Loucy (cell line): ENCODE measurements at regions not wholly inside any gene's neighbourhood (a gene's known extent, or its start where the extent isn't known, plus 50 kb on each side); places are given as distances from the start of the nearest gene placed in this dataset.

Experiments
- H2AFZ ChIP-seq: fragments of 200-600 bp; sonication (generic); 2 replicates; pipeline ENCODE4 v1.6.0; 2016; ENCODE audit warnings: antibody characterized with exemption, mild to moderate bottlenecking, low read length, moderate library complexity
- H3F3A ChIP-seq: fragments of 200-600 bp; 2 replicates; pipeline ENCODE4 v1.6.0; 2016; ENCODE audit warnings: antibody characterized with exemption, low read depth, mild to moderate bottlenecking
- H3K27me3 ChIP-seq: fragments of 200-600 bp; sonication (generic); 2 replicates; pipeline ENCODE4 v1.6.1; 2014; ENCODE audit warnings: low read length, mild to moderate bottlenecking; ENCODE audit not compliant: insufficient read depth, poor library complexity, severe bottlenecking
- H3K36me3 ChIP-seq: fragments of 200-600 bp; sonication (generic); 2 replicates; pipeline ENCODE4 v1.6.1; 2016; ENCODE audit warnings: low read length; ENCODE audit not compliant: insufficient read depth
- H3K4me1 ChIP-seq: fragments of 200-600 bp; sonication (generic); 2 replicates; pipeline ENCODE4 v1.5.1; 2014; ENCODE audit warnings: low read length, mild to moderate bottlenecking; ENCODE audit not compliant: insufficient read depth, poor library complexity, severe bottlenecking
- H3K4me2 ChIP-seq: fragments of 200-600 bp; sonication (generic); 2 replicates; pipeline ENCODE4 v1.6.0; 2014; ENCODE audit warnings: antibody characterized with exemption, low read length, low read depth, mild to moderate bottlenecking; ENCODE audit not compliant: poor library complexity, severe bottlenecking
- H3K4me3 ChIP-seq: fragments of 200-600 bp; sonication (generic); 2 replicates; pipeline ENCODE4 v1.5.1; 2014; ENCODE audit warnings: low read length, mild to moderate bottlenecking, mixed read lengths; ENCODE audit not compliant: poor library complexity, severe bottlenecking
- H3K79me2 ChIP-seq: fragments of 200-600 bp; sonication (generic); 2 replicates; pipeline ENCODE4 v1.6.1; 2014; ENCODE audit warnings: low read length; ENCODE audit not compliant: insufficient read depth
- H3K9ac ChIP-seq: fragments of 200-600 bp; sonication (generic); 2 replicates; pipeline ENCODE4 v1.6.0; 2014; ENCODE audit warnings: mild to moderate bottlenecking, low read depth, low read length, moderate library complexity; ENCODE audit not compliant: poor library complexity, severe bottlenecking
- H3K9me2 ChIP-seq: fragments of 200-600 bp; sonication (generic); replicated peaks from 2 replicates; pipeline ENCODE4 v1.6.1; 2016; ENCODE audit warnings: low read depth, low read length, mixed read lengths
- H3K9me3 ChIP-seq: fragments of 200-600 bp; sonication (generic); 2 replicates; pipeline ENCODE4 v1.6.1; 2014; ENCODE audit warnings: mild to moderate bottlenecking, antibody characterized with exemption, low read length, low read depth; ENCODE audit not compliant: insufficient read depth
- H4K20me1 ChIP-seq: fragments of 200-600 bp; sonication (generic); 2 replicates; pipeline ENCODE4 v1.6.0; 2014; ENCODE audit warnings: antibody characterized with exemption, low read length, mild to moderate bottlenecking; ENCODE audit not compliant: insufficient read depth, poor library complexity, severe bottlenecking
- EZH2phosphoT487 ChIP-seq: fragments of 200-600 bp; IDR thresholded peaks from 2 replicates; pipeline ENCODE4 v1.6.1; 2018; ENCODE audit warnings: antibody characterized with exemption, mild to moderate bottlenecking, moderate library complexity, borderline replicate concordance
- TF ChIP-seq, protein P1 (sequence below): fragments of 200-600 bp; sonication (generic); conservative IDR thresholded peaks from 2 replicates; pipeline ENCODE4 v1.5.1; 2014; ENCODE audit warnings: mild to moderate bottlenecking, antibody characterized with exemption, low read length

GRCh38 chr13:83009987-83010386, 872.3 kb downstream of the SLITRK1 start:
- Histone ChIP-seq H3K4me2 (no peak overlapping the region), H3K9me3 (no peaks in the 10 kb centered on the region), H3K9ac (no peak overlapping the region), H4K20me1 (no peaks in the 10 kb centered on the region), H3K4me3 (no peak overlapping the region), H3K4me1 (no peaks in the 10 kb centered on the region), H2AFZ (no peak overlapping the region), H3K27me3 (no peaks in the 10 kb centered on the region), H3K36me3 (no peaks in the 10 kb centered on the region), H3F3A (no peaks in the 10 kb centered on the region), H3K9me2 (no peaks in the 10 kb centered on the region), H3K79me2 (no peaks in the 10 kb centered on the region)
- TF ChIP-seq, protein P1, sequence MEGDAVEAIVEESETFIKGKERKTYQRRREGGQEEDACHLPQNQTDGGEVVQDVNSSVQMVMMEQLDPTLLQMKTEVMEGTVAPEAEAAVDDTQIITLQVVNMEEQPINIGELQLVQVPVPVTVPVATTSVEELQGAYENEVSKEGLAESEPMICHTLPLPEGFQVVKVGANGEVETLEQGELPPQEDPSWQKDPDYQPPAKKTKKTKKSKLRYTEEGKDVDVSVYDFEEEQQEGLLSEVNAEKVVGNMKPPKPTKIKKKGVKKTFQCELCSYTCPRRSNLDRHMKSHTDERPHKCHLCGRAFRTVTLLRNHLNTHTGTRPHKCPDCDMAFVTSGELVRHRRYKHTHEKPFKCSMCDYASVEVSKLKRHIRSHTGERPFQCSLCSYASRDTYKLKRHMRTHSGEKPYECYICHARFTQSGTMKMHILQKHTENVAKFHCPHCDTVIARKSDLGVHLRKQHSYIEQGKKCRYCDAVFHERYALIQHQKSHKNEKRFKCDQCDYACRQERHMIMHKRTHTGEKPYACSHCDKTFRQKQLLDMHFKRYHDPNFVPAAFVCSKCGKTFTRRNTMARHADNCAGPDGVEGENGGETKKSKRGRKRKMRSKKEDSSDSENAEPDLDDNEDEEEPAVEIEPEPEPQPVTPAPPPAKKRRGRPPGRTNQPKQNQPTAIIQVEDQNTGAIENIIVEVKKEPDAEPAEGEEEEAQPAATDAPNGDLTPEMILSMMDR: no peak
- TF ChIP-seq EZH2phosphoT487: no peak

DNA sequence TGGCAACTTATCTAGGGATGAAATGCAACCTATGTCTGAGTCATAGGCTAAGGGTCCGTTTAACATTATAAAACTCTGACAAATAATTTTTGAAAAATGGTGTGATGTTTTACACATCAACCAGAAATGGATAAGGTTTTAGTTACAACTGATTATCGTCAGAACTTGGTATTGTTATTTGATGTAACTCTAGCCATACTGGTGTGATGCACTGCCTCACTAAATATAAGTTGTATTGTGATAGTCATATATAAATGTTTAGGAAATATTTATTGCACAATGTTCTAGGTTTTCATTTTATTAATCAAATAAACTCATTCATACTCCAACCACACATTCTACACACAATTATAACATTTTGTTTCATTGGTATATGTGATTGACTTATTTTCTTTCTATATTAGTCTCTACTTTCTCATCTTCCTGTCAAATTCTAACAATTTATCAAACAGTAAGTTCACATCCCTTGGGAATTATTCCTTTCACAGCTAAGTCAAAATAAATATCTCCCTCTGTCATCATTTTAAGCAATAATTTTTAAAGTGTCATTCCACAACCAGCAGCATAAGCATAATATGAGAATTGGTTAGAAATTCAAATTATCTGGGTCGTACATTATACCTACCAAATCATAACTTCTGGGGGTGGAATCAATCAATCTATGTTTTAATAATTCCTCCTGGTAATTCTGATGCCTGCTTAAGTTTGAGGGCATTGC, 873.9 kb downstream of the SLITRK1 start:
- H3K9ac ChIP-seq: no peak overlapping the region
- no peak overlapping the region for H3K4me3 ChIP-seq
- no peaks in the 10 kb centered on the region for H3K27me3 ChIP-seq
- no peaks in the 10 kb centered on the region for H3K36me3 ChIP-seq
- H3K79me2 ChIP-seq: no peaks in the 10 kb centered on the region
- no peak overlapping the region for H2AFZ ChIP-seq
- no peaks in the 10 kb centered on the region for H3F3A ChIP-seq
- H4K20me1 ChIP-seq: no peaks in the 10 kb centered on the region
- no peaks in the 10 kb centered on the region for H3K4me1 ChIP-seq
- no peaks in the 10 kb centered on the region for H3K9me3 ChIP-seq
- TF ChIP-seq EZH2phosphoT487: no peak
- TF ChIP-seq, protein P1: no peak
- no peaks in the 10 kb centered on the region for H3K9me2 ChIP-seq
- no peak overlapping the region for H3K4me2 ChIP-seq

GRCh38 chr13:83007226-83007625, 875.0 kb downstream of the SLITRK1 start:
- Histone ChIP-seq H4K20me1 (no peaks in the 10 kb centered on the region), H3F3A (no peaks in the 10 kb centered on the region), H3K27me3 (no peaks in the 10 kb centered on the region), H3K9ac (no peak overlapping the region), H2AFZ (no peak overlapping the region), H3K36me3 (no peaks in the 10 kb centered on the region), H3K79me2 (no peaks in the 10 kb centered on the region), H3K9me2 (no peaks in the 10 kb centered on the region), H3K4me2 (no peak overlapping the region), H3K4me3 (no peak overlapping the region), H3K9me3 (no peaks in the 10 kb centered on the region), H3K4me1 (no peaks in the 10 kb centered on the region)
- TF ChIP-seq EZH2phosphoT487: no peak
- TF ChIP-seq, protein P1: no peak
